ENCODE measurements at regions not wholly inside any gene's neighbourhood (a gene's known extent, or its start where the extent isn't known, plus 50 kb on each side); places are given as distances from the start of the nearest gene placed in this dataset.

DNA sequence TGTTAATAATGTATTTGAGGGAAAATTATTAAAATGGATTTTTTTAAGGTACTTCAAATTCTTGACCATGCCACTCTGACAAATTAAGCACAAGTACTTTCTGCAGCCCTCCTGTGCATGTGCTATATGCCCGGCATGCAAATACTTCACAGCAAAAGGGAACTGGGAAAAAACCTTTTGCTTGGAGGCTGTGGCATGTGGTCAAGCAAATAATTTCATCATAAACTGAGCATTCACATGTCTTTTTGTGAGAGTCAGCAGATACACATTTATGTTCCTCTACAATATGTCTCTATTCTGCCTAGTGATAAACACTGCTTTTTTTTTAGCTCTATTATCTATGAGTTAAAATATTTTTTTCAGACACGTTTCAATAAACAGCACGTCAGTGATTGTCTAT lies 53.7 kb upstream of the SEMA3A start:
- no peak for DNase-seq (ENCODE audit: low spot score)

DNA sequence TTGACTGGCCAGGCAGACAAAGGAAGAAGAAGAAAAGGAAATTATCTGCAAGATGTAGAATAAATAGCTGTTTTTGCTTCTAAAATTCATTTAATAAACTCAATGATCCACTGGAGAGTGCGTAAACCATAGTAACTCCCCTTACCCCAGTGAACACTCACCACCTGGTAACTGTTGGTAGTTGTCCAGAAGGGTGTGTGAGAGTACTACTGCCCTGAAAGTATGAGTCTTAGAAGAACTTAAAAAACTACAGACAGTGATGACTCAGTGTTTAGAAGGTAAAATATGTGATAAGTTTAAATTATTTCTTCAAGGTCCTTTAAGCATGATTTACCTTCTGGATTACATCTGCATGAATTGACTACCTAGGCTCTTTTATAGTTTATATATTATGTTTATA lies 53.0 kb upstream of the SEMA3A start:
- no peak for DNase-seq (ENCODE audit: low spot score)

DNA sequence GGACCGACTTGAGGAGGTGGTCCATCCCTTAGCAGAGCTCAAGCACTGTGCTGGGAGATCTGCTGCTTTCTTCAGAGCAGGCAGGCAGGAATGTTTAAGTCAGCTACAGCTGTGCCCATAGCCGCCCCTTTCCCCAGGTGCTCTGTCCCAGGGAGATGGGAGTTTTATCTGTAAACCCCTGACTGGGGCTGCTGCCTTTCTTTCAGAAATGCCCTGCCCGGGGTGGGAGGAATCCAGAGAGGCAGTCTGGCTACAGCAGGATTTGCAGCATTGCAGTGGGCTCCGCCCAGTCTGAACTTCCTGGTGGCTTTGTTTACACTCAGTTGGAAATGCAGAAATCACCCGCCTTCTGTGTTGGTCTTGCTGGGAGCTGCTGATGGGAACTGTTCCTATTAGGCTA lies 51.2 kb upstream of the SEMA3A start:
- DNase-seq (ENCODE audit: low spot score): no peak
